ENCODE measurements at regions not wholly inside any gene's neighbourhood (a gene's known extent, or its start where the extent isn't known, plus 50 kb on each side); places are given as distances from the start of the nearest gene placed in this dataset.

DNA sequence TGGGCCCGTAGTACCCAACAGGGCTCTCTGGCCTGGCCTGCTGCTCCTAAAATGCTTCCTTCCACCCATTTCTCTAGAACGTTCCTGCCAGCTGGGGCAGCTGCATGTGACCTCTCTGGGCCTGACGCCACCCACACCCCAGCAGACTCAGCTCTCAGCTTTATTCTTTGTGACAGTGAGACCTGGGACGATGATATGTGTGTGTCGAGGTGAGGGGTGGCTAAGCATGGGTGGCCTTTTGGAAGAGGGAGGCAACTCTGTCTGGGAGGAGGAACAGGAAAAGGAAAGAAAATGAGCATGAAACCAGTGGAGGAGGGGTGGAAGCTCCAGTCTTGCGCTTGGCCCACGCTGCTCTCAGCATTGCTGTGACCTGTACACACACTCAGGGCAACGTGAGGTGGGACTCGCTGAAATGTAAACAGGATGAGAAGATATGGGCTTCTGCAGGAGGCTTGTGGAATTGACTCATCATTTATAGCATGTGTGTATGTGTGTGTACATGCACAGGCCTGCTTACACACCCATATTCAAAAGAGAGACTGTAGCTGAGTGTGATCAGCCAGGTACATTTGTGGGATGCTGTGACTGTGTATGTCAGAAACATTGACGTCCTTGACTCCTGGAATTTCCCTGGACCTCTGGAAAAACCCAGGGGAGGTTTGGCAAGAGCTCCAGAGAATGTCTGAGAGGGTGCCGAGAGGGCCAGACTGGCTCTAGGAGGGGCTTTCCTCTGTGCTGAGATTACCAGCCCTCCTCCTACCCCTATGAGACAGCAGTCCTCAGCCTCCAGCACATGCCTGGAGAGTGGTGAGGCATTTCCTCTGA, 137.9 kb downstream of the PJA1 start:
- DNase-seq (ENCODE audit: low read depth in 2 of 2): no peak

DNA sequence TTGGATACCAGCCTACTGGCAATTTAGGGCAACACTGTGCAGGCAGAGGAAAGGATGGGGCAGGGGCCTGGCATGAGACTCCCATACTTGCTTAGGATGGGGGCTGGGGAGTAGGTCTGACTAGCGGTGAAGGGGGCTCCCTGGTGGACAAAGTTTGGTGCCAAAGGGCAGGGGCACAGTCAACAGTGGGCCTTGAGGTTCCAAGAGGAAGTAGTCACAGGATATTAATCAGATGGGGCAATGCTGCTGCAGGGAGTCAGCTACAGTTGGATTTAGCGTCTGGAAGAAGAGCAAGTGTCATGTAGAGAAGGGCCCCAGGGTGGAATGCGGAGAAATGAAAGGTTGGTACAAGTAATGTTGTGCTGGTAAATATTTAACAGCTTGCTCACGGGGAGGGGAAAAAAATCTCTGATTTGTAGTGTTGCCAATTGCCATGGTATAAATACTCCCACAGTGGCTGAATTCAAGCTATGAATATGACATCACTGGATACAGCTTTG, 139.4 kb downstream of the PJA1 start:
- no peak for DNase-seq (ENCODE audit: low read depth in 2 of 2)

DNA sequence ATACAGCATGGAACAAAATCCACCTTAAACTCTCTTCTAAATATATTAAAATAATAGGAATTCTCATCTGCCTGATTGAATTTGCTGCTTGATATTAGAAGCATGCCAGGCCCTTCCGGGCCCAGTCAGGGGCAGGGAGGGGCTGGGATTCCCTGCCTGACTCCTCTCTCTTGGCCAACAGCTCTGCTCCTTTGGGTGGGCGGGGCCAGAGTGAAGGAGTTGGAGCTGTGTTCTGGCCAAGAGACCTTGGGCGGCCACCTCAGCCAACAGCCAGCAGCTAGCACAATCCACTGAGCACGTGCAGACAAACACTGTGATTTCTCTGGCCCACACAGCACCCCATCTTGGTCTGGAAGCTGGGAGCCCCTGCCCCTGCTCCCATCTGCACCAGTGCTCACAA, 140.3 kb downstream of the PJA1 start:
- no peak for DNase-seq (ENCODE audit: low read depth in 2 of 2)

DNA sequence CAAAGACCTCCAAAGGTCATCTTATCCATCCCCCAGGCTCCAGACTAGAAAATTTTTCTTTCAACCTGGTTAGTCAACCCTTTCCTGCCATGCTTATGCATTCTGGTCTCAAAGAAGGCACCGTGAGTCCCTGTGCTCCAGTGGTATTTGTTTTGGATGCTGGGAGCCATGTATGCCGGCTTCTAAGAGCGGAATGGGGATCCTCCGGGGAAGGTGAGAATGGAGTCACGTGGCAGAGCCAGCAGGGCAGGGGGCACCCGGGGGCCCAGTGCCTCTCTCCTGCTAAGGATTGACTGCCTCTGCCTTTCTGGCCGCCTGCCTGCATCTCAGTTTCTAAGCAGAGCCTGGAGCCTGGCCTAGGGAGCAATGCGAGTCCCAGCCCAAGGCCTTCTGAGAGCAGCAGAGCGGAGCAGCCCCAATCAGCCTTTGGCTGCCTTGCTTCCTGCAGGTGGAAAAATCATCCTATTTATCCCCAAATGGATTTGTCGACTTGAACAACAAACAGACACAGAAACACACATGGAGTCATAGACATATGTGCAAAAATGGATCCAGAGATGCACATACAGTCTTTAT, 141.0 kb downstream of the PJA1 start:
- no peak for DNase-seq (ENCODE audit: low read depth in 2 of 2)

DNA sequence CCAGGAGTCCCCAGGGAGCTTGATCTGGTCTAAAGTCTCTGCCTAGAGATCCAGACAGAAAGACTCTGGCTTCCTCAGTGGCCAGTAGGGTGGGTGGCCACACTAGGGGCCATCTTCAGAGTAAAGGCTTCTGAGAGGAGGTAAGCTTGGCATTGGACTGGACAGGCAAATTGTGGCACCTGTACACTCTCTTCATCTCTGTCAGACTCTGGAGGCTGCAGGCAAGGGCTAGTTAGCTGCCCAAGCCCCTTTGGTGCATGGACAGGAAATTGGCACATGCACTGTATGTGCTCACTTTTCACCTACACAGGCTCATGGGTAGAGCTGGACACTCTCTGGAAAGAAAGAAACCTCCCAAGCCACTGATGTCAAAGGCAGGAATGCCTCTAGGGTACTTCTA, 142.8 kb downstream of the PJA1 start:
- DNase-seq (ENCODE audit: low read depth in 2 of 2): no peak

DNA sequence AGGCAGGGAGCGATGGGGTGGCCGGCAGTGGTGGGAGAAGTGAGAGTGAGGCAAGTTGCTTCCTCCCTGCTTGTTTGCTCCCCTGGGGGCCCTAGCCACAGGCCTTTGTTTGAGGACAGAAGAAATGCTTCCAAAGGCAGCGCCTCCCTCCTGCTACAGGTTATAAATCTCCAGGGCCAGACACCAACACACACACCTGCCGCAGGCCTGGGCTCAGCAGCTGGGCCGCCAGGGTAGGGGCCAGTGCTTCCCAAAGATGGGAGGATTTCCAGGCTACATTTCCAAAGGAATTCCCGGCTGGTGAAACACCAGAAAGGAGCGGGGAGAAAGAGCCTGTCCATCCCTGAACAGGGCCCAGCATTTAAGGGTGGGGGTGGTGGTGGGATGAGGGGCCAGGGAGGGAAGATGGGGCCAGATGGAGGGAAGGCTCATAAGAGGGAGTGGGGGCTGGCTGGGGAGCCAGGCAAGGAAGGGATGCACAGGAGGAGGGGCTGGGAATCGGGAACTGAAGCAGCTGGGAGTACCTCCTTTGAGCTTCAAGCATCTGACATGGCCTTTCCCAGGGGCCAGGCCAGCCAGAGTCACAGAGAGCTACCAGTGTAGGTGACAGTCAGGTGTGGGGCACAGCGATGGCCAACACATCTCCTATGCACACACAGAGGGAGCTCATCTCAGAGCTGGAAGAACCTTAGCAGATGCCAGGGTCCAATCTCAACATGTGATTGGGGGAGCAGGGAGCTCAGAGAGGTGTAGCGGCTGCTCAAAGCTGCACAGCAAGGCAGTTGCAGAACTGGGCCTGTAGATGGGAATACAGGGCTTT, 143.9 kb downstream of the PJA1 start:
- DNase-seq (ENCODE audit: low read depth in 2 of 2): no peak

DNA sequence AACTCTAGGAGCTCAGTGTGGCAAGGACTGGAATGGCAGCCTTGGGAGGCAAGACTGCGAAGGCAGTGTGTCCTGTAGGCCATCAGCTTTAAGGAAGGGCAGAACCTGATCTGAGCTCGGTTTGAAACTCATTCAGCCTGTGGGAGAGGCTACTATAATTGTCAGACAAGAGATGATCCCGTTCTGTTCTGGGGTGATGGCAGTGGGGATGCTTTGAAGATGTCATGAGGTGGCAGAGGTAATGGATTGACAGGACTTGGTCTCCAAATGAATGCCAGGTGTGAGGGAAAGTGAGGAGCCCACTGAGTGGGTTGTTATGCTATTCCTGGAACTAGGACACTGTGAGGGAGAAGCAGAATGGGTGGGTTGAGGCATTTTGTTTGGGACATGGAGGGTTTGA, 144.9 kb downstream of the PJA1 start:
- DNase-seq (ENCODE audit: low read depth in 2 of 2): no peak

DNA sequence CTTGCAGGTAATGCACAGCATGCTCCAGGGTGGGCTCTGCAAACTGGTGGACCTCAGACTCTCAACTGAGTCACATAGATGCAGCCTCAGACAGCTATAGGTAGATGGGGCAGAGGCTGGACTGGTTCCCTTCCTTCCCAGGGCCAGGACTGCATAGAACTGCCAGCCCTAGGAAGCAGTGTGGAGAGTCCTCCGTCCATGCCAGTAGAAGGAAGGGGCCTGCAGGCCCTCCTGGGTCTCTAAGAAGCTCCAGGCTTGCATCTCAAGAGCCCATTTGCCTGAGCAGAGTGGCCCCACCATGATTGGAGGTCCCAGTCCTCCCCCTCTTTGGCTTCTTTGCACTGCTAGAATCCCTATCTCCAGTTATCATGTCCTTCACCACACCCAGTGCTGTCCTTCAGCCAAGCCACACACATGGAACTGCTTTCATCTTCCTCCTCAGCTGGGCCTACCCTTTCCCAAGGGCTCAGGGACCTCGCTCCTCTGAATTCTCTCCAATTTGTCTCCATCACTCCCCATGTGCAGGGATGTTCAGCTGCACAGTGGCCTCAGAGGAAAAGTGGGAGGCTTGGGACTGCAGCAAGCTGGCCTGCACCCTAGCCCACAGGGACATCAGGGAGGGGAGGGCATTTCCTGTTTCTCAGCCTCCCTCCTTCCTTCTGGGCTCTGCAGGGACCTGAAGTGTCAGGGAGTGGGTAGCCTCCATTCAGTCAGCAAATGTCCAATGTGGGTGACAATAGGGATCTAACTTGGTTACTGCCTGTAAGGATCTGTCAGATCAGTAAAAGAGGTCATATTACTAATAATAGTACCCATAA, 146.0 kb downstream of the PJA1 start:
- no peak for DNase-seq (ENCODE audit: low read depth in 2 of 2)

DNA sequence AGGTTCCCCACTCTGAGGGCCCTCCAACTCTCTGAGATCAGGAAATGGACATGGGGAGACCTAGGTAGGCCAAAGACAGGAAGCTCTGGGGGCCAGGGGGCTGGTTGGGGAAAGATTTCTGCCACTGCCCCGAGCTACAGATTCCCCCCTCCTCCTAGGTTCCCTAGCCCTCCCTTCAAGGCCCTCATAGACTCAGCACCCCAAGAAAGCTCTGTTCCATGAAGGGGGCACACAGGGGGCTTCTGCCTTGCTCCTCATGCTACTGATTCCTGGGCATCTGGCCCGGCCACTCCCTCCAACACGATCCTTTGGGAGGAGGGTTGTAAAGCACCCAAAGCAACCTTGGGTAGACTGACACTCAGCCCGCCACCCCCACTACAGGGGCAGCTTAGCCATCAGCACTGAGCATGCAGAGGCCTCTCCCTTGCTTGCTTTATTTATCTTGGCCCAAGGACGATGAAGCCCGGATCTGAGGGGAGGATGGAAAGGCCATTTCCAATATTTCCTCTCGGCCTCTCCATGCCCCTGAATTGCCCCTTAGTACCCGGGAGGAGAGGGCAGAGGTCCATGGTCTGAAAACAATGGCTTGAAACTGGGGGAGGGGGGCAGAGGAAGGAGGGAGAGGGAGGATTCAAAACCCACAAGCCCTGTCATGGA, 146.7 kb downstream of the PJA1 start:
- no peak for DNase-seq (ENCODE audit: low read depth in 2 of 2)

DNA sequence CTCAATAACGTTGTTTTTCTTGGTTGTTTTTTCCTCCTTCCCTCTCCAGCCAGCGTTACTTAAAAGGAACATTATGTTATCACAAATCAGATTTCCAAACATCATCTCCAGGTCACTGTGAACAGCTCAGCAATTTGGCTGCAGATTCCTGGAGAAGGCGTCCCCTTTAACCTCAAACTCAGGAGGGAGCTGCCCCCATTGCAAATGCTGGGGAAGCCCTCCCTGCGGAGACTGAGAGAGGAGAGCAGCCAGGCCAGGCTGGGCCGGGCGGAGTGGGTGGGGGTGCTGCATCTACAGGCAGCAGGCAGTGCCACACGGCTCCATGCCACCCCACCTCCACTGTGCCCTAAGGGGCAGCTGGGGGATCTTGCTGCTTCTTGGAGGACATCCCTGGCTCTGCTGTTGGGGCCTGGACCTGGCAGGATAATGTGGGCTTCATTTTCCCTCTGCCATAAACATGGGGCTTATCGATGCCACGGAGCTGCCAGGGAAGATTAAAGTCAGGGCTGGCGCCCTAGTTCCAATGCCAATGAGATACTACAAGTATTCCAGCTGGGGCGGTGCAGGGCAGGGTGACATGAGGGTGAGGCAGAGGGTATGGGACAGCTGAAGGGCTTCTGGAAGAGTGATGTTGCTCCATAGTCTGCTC, 148.8 kb downstream of the PJA1 start:
- DNase-seq (ENCODE audit: low read depth in 2 of 2): no peak

DNA sequence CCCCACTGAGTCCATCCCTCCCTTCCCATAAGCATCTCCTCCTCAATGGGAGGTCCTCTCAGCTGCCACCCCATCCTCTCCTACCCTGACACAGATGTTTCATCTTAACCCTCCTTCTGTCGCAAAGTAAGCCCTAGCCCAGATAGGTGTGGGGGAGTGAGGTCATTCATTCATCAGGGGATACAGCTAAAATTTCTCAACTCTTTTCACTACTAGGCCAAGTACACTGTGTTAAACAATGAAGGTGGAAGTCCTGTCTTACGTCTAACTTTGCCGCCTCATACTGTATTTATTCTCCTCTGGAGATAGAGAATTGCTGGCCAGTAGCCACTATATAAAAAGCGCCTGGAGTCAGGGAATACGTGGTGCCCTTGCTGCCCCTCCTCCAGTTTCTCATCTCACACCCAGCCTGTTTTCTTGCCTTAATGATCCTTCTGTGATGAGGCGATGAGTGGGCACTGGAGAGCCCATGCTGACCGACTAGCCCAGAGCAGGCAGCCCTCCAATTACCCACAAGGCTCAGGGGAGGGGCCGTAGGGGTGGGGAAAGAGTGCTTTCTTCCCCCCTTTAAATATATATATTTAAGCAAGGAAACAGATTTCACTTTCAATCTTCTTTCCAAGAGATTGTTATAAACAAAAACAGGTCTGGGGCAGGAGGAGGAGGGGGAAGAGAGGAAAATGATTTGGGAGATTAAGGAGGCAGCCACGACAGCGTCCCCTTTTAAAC, 149.5 kb downstream of the PJA1 start:
- no peak for DNase-seq (ENCODE audit: low read depth in 2 of 2)

DNA sequence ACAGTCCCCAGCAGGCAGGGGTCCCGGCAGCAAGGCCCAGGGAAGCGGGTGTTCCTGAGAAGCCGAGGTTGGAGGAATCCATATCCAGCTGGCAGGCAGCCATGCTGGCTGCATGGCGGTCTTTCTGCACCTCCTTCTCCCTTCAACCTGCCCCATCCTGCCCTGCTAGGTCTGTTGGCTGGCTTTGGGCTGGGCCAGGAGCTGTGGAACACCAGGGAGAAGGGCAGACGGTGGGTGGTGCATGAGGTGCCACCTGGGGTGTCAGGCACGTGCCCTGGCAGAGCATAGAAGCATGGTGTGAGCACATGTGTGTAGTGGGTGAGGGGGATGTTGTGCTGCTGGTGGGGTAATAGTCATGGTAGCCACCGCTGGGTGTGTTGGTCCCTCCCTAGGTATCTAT, 150.1 kb downstream of the PJA1 start:
- DNase-seq (ENCODE audit: low read depth in 2 of 2): no peak

DNA sequence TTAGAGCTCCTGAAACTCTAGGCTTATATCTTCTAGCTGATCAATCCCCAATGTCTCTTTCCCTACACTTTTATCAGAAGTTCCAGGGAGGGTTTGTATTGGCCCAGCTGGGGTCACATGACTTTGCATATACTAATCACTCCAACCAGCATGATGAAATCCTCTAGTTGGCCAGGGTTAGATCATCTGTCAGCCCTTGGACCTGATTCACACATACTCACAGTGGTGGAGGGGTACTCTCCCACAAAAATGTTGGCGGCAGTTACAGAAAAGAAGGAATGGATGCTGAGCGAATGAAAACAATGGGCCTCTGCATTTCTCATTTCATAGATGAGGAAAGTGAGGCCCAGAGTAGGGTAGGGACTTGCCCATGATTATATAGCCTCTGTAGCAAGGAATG, 151.1 kb downstream of the PJA1 start:
- DNase-seq (ENCODE audit: low read depth in 2 of 2): no peak

DNA sequence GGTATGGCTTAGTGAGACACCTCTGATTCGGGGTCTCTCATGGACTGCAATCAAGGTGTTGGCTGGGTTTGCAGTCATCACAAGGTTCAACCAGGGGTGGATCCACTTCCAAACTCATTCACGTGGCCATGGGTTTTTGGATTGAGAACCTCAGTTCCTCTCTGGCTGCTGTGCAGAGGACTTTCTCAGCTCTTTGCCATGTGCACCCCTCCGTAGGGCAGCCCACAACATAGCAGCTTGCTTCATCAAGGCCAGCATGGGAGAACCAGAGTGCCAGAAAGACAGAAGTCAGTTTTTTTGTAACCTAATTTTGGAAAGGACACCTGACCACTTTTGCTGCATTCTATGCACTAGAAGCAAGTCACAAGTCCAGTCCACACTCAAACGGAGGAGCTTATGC, 154.9 kb downstream of the PJA1 start:
- no peak for DNase-seq (ENCODE audit: low read depth in 2 of 2)

DNA sequence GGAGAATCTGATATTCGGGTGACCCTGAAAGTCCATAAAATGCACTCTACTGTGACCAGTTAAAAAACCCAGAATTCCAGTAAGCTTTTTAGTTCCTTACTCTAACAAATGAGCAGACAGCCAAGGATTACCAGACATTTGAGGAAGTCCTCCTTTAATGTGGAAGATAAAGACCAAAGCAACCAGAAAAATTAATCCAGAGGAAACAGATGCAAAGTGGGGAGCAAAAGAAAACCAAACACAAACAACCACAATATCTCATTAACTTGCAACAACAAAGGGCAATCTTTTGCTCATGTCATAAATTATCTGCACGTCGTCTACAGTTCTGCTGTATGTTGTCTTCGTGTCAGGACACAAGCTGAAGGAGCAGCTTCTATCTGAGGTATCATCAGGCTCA, 164.4 kb downstream of the PJA1 start:
- DNase-seq (ENCODE audit: low read depth in 2 of 2): no peak

DNA sequence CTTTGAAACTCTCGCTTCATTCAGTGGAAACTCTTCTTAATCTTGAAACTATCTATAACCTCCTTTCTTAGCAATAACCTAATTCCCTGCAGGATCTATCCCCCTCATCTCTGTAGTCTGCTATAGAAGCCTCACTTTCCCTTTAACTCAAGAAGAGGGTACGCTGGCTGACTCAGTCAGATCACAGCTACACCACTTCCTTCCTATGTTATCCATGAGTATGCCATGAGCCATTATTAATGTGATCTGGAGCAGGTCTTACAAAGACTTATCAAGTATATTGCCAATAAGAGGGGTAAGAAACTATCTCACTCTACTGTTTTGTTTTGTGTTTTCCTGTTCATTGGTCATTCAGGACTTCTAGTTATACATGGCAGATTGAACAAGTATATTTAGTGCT, 165.3 kb downstream of the PJA1 start:
- DNase-seq (ENCODE audit: low read depth in 2 of 2): no peak

DNA sequence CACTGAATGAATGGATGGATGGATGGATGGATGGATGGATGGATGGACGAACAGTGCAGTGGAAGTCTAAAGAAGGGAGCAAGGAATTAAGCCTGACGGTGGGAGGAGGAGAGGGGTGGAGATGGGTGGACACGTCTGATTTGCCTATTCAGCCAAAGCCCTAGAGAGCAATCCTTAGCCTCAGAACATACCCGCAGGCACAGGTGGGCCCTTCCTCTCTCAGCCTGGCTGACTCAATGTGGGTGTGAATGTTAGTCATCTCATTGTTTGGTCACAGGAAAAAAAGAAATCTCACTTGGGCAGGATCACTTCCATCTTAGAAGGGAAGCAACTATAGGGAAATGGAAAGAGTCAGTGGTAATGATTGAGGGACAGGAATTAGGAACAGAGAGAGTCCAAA, 165.9 kb downstream of the PJA1 start:
- DNase-seq (ENCODE audit: low read depth in 2 of 2): no peak

DNA sequence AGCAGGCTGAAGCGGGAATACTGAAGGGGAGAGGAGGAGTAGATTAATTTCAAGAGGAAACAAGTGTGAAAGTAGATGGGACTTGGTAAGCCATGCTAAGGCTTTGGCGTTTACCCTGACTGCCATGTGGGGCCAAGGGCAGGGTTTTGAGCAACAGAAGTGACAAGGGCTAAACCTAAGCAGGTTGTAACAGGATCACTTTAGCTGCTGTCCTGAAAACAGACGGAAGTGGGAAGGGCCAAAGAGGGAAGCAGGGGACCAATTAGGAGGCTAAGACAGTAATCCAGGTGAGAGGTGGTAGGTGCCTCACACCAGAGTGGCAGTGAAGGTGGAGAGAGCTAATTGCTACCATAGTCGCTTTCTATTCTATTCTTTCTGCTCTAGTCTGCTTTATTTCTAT, 166.5 kb downstream of the PJA1 start:
- no peak for DNase-seq (ENCODE audit: low read depth in 2 of 2)

DNA sequence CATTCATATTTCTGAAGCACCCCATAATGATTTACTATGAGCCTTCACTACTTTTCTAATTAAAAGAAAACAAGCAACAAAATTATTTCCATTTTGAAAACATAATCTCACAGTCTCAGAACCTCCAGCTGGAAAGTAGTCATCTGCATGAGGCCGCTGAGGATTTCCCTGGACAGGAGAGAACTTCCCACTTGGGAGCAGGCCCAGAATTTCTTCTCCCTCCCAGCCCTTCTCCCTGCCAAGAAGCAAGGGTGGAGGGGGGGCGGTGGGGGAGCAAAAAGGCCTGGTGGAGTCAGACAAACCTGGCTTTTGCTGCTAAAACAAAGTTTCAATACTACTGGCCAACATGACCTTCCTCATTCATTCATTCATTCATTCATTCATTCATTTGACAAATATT, 167.3 kb downstream of the PJA1 start:
- DNase-seq (ENCODE audit: low read depth in 2 of 2): no peak

DNA sequence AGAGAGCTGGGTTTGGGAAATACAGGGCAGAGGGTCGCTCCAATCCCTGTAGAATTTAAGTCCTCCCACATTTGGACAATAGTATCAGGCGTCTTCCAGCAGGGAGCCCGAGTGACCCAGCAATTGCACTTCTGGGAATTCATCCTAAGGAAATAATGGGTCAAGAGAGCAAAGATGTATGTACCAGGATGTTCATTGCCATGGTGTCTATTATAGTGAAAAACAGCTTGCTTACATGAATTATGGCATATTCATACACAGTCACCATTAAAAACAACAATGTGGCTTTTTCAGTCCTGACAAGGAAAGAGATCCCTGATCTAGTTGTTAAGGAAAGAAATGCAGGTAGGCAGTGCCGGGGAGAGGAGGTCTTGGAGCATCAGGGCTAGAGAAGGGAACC, 167.7 kb downstream of the PJA1 start:
- no peak for DNase-seq (ENCODE audit: low read depth in 2 of 2)
